ENCODE measurements at regions not wholly inside any gene's neighbourhood (a gene's known extent, or its start where the extent isn't known, plus 50 kb on each side); places are given as distances from the start of the nearest gene placed in this dataset.

DNA sequence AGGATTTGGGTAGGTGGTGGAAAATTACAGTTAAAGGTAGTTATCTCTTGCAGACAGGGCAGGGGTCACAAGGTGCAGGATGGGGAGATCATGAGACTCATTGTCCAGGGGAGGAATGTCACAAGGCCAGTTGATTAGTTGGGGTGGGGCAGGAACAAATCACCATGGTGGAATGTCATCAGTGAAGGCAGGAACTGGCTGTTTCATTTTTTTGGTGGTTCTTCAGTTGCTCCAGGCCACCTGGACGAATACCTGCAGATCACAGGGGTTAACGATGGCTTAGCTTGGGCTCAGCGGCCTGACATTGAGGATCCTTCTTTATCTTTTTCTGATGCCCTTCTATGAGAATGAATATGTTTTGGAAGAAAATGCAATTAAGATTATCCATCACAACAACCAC lies 87.1 kb downstream of the KPNA2 start:
- Histone ChIP-seq H3K9me3 (ENCODE audit: insufficient read depth, low read depth, low read length) (peaks cover 6% of the 10 kb centered on the region), H4K12ac (ENCODE audit: low read depth, low read length) (no peak overlapping the region), H4K91ac (ENCODE audit: low read depth, low read length) (no peak overlapping the region), H2AFZ (ENCODE audit: insufficient read depth, low read length, poor library complexity) (no peak overlapping the region), H3K36me3 (ENCODE audit: control insufficient read depth in 1 of 2, insufficient read depth in 2 of 2, low read length in 2 of 2) (peaks cover 2 to 9% of the 10 kb centered on the region in 2 experiments), H2BK12ac (ENCODE audit: low read length) (no peak overlapping the region), H3K27me3 (ENCODE audit: insufficient read depth, low read length) (no peaks in the 10 kb centered on the region), H3K18ac (ENCODE audit: low read length) (no peak overlapping the region), H4K8ac (ENCODE audit: low read depth, low read length) (no peak overlapping the region), H2AK5ac (ENCODE audit: low read length) (no peak overlapping the region), H3K79me2 (ENCODE audit: control insufficient read depth, insufficient read depth, low read length, poor library complexity) (no peaks in the 10 kb centered on the region), H3K9ac (ENCODE audit: low read length) (no peak overlapping the region), H3K4ac (ENCODE audit: low read depth, low read length) (no peak overlapping the region), H3K4me3 (ENCODE audit: low read depth, low read length) (no peak overlapping the region), H2BK5ac (ENCODE audit: low read depth, low read length, poor library complexity) (no peak overlapping the region), H2BK120ac (ENCODE audit: insufficient read depth, low read length, poor library complexity) (no peak overlapping the region), H3K27ac (ENCODE audit: low read depth, low read length) (no peak overlapping the region), H3K4me2 (ENCODE audit: low read length) (no peak overlapping the region), H3K23ac (ENCODE audit: low read length) (no peak overlapping the region), H3K14ac (ENCODE audit: low read length) (no peak overlapping the region), H3K79me1 (ENCODE audit: low read length) (no peaks in the 10 kb centered on the region), H3K4me1 (ENCODE audit: control insufficient read depth in 1 of 2, insufficient read depth in 2 of 2, low read length in 2 of 2) (no peaks in the 10 kb centered on the region)
- peak; percentile 43 to 77 for DNase-seq
- WGBS (ENCODE audit: extremely low coverage, insufficient coverage, insufficient read length) = no CpG with 5 or more reads among the region's 3 CpGs

DNA sequence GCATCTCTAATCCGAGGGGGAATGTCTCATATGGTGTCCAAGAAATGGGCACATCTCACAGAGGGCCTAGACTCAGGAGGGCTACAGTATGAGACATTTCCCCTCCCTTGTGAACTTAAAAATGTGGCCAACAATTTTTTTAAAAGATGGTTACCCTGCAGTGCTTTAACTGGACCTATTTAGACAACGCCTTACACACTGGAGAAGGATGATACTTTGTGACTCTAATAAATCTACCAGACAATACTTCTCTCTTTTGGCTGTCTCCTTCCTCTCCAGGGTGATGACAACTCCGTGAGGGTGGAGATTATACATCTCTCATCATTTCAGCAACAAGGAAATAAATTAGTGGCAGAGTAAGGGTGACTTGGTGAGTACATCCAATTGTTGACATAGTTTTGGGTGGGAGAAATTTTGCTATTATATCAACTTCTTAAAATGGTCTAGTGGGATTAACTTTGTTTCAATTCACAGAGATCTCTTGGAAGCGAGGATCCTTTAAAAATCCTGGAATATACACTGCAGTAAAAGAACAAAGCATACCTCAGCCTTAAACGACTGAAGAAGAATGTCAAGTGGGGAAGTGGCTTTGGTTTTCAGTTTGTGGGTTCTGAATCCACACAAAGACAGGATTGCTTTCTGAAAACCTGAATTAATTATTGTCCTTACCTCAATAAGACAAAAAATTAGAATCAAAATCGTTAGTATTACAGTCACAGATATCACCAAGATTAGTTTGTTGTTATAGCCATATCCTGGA lies 89.8 kb downstream of the KPNA2 start:
- H4K8ac ChIP-seq (ENCODE audit: low read depth, low read length) = no peak overlapping the region
- no peaks in the 10 kb centered on the region for H3K4me1 ChIP-seq (ENCODE audit: control insufficient read depth in 1 of 2, insufficient read depth in 2 of 2, low read length in 2 of 2)
- no peak overlapping the region for H3K23ac ChIP-seq (ENCODE audit: low read length)
- H3K79me1 ChIP-seq (ENCODE audit: low read length) = no peaks in the 10 kb centered on the region
- H2AFZ ChIP-seq (ENCODE audit: insufficient read depth, low read length, poor library complexity) = no peak overlapping the region
- no peak overlapping the region for H3K4ac ChIP-seq (ENCODE audit: low read depth, low read length)
- no CpG with 5 or more reads among the region's 6 CpGs for WGBS (ENCODE audit: extremely low coverage, insufficient coverage, insufficient read length)
- no peak overlapping the region for H2BK120ac ChIP-seq (ENCODE audit: insufficient read depth, low read length, poor library complexity)
- H3K27me3 ChIP-seq (ENCODE audit: insufficient read depth, low read length) = no peaks in the 10 kb centered on the region
- H2AK5ac ChIP-seq (ENCODE audit: low read length) = no peak overlapping the region
- peaks cover 0 to 5% of the 10 kb centered on the region in 2 experiments for H3K36me3 ChIP-seq (ENCODE audit: control insufficient read depth in 1 of 2, insufficient read depth in 2 of 2, low read length in 2 of 2)
- H3K14ac ChIP-seq (ENCODE audit: low read length) = no peak overlapping the region
- no peak overlapping the region for H3K18ac ChIP-seq (ENCODE audit: low read length)
- no peak overlapping the region for H2BK5ac ChIP-seq (ENCODE audit: low read depth, low read length, poor library complexity)
- H4K12ac ChIP-seq (ENCODE audit: low read depth, low read length) = no peak overlapping the region
- H3K4me2 ChIP-seq (ENCODE audit: low read length) = no peak overlapping the region
- no peak for DNase-seq
- no peak overlapping the region for H3K27ac ChIP-seq (ENCODE audit: low read depth, low read length)
- no peaks in the 10 kb centered on the region for H3K79me2 ChIP-seq (ENCODE audit: control insufficient read depth, insufficient read depth, low read length, poor library complexity)
- H2BK12ac ChIP-seq (ENCODE audit: low read length) = no peak overlapping the region
- H3K9ac ChIP-seq (ENCODE audit: low read length) = no peak overlapping the region
- H4K91ac ChIP-seq (ENCODE audit: low read depth, low read length) = no peak overlapping the region
- no peak overlapping the region for H3K4me3 ChIP-seq (ENCODE audit: low read depth, low read length)
- H3K9me3 ChIP-seq (ENCODE audit: insufficient read depth, low read depth, low read length) = peaks cover 6% of the 10 kb centered on the region

- H3K9me3 ChIP-seq (ENCODE audit: insufficient read depth, low read depth, low read length) = no peaks in the 10 kb centered on the region
- H3K23ac ChIP-seq (ENCODE audit: low read length) = no peak overlapping the region
- H3K4me1 ChIP-seq (ENCODE audit: control insufficient read depth in 1 of 2, insufficient read depth in 2 of 2, low read length in 2 of 2) = no peaks in the 10 kb centered on the region
- H2BK12ac ChIP-seq (ENCODE audit: low read length) = no peak overlapping the region
- H2BK120ac ChIP-seq (ENCODE audit: insufficient read depth, low read length, poor library complexity) = no peak overlapping the region
- H3K27ac ChIP-seq (ENCODE audit: low read depth, low read length) = no peak overlapping the region
- no peak overlapping the region for H4K12ac ChIP-seq (ENCODE audit: low read depth, low read length)
- no peak overlapping the region for H3K4me3 ChIP-seq (ENCODE audit: low read depth, low read length)
- no peak overlapping the region for H3K14ac ChIP-seq (ENCODE audit: low read length)
- H3K18ac ChIP-seq (ENCODE audit: low read length) = no peak overlapping the region
- H4K91ac ChIP-seq (ENCODE audit: low read depth, low read length) = no peak overlapping the region
- peaks cover 0 to 2% of the 10 kb centered on the region in 2 experiments for H3K36me3 ChIP-seq (ENCODE audit: control insufficient read depth in 1 of 2, insufficient read depth in 2 of 2, low read length in 2 of 2)
- H3K79me2 ChIP-seq (ENCODE audit: control insufficient read depth, insufficient read depth, low read length, poor library complexity) = no peaks in the 10 kb centered on the region
- no peak overlapping the region for H3K9ac ChIP-seq (ENCODE audit: low read length)
- H3K79me1 ChIP-seq (ENCODE audit: low read length) = no peaks in the 10 kb centered on the region
- DNase-seq = no peak
- H3K4ac ChIP-seq (ENCODE audit: low read depth, low read length) = no peak overlapping the region
- H4K8ac ChIP-seq (ENCODE audit: low read depth, low read length) = no peak overlapping the region
- H2AK5ac ChIP-seq (ENCODE audit: low read length) = no peak overlapping the region
- no CpG with 5 or more reads among the region's 3 CpGs for WGBS (ENCODE audit: extremely low coverage, insufficient coverage, insufficient read length)
- H2BK5ac ChIP-seq (ENCODE audit: low read depth, low read length, poor library complexity) = no peak overlapping the region
- H2AFZ ChIP-seq (ENCODE audit: insufficient read depth, low read length, poor library complexity) = no peak overlapping the region
- H3K4me2 ChIP-seq (ENCODE audit: low read length) = no peak overlapping the region
- no peaks in the 10 kb centered on the region for H3K27me3 ChIP-seq (ENCODE audit: insufficient read depth, low read length)
Observed at GRCh38 chr17:68127914-68128313, 92.4 kb downstream of the KPNA2 start.

DNA sequence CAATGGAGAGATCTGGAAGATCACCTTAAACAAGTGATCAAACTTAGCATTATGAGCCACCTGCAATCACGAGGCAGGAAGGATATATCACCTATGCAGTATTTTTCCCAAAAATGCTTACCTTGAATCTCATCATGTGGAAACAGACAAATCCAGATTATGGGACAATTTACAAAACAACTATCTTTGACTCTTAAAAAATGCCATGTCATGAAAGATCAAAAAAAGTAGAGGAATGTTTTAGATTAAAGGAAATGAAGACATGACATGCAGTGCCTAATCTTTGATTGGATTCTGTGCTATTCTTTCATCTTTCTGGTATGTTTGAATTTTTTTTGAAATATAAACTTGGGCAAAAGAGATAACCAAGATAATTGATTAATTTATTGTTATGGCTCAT lies 95.9 kb downstream of the KPNA2 start:
- Histone ChIP-seq H3K18ac (ENCODE audit: low read length) (no peak overlapping the region), H3K23ac (ENCODE audit: low read length) (no peak overlapping the region), H3K4me3 (ENCODE audit: low read depth, low read length) (no peak overlapping the region), H2BK5ac (ENCODE audit: low read depth, low read length, poor library complexity) (no peak overlapping the region), H2AK5ac (ENCODE audit: low read length) (no peak overlapping the region), H3K4me1 (ENCODE audit: control insufficient read depth in 1 of 2, insufficient read depth in 2 of 2, low read length in 2 of 2) (no peaks in the 10 kb centered on the region), H3K79me1 (ENCODE audit: low read length) (no peaks in the 10 kb centered on the region), H2BK120ac (ENCODE audit: insufficient read depth, low read length, poor library complexity) (no peak overlapping the region), H3K79me2 (ENCODE audit: control insufficient read depth, insufficient read depth, low read length, poor library complexity) (no peaks in the 10 kb centered on the region), H3K27ac (ENCODE audit: low read depth, low read length) (no peak overlapping the region), H3K36me3 (ENCODE audit: control insufficient read depth in 1 of 2, insufficient read depth in 2 of 2, low read length in 2 of 2) (peaks cover 6 to 9% of the 10 kb centered on the region in 2 experiments), H3K14ac (ENCODE audit: low read length) (no peak overlapping the region), H4K8ac (ENCODE audit: low read depth, low read length) (no peak overlapping the region), H3K27me3 (ENCODE audit: insufficient read depth, low read length) (no peaks in the 10 kb centered on the region), H2AFZ (ENCODE audit: insufficient read depth, low read length, poor library complexity) (no peak overlapping the region), H2BK12ac (ENCODE audit: low read length) (no peak overlapping the region), H3K4me2 (ENCODE audit: low read length) (no peak overlapping the region), H4K12ac (ENCODE audit: low read depth, low read length) (no peak overlapping the region), H3K4ac (ENCODE audit: low read depth, low read length) (no peak overlapping the region), H4K91ac (ENCODE audit: low read depth, low read length) (no peak overlapping the region), H3K9ac (ENCODE audit: low read length) (no peak overlapping the region), H3K9me3 (ENCODE audit: insufficient read depth, low read depth, low read length) (no peaks in the 10 kb centered on the region)
- no peak for DNase-seq
- no CpG with 5 or more reads among the region's 1 CpG for WGBS (ENCODE audit: extremely low coverage, insufficient coverage, insufficient read length)
